Activated T-helper 2 cell treated with anti-CD3 and anti-CD28 coated beads, Interferon-gamma antibody, Interleukin-2, Interleukin-4, amounts not matched to agents 10 μg/mL and 5 μg/mL and 100 μg/mL, durations not matched to agents 14 hours and 24 hours and 36 hours (primary cell): ENCODE measurements at regions not wholly inside any gene's neighbourhood (a gene's known extent, or its start where the extent isn't known, plus 50 kb on each side); places are given as distances from the start of the nearest gene placed in this dataset.
"Not testable (repeated sequence)": the region's sequence is repeated elsewhere in the genome, so short reads cannot be mapped to it uniquely, and the experiment has no call there.

Source experiments
- DNase-seq: peaks from one replicate; pipeline ENCODE4 v3.0.0; 2021; ENCODE audit warnings: low spot score
- H3K27ac Mint-ChIP-seq: one replicate; pipeline ENCODE4 v1.8.0; 2021; ENCODE audit warnings: mixed read lengths
- H3K27me3 Mint-ChIP-seq: one replicate; pipeline ENCODE4 v1.8.0; 2021; ENCODE audit warnings: low read depth, mixed read lengths
- H3K36me3 Mint-ChIP-seq: one replicate; pipeline ENCODE4 v1.8.0; 2021; ENCODE audit warnings: low read depth, mixed read lengths
- H3K4me1 Mint-ChIP-seq: one replicate; pipeline ENCODE4 v1.8.0; 2021; ENCODE audit warnings: low read depth, mixed read lengths
- H3K4me3 Mint-ChIP-seq: one replicate; pipeline ENCODE4 v1.8.0; 2021; ENCODE audit warnings: low read depth, mild to moderate bottlenecking, moderate library complexity, mixed read lengths
- H3K9me3 Mint-ChIP-seq: one replicate; pipeline ENCODE4 v1.8.0; 2021; ENCODE audit warnings: mixed read lengths
- intact Hi-C: fragments of 100-400 bp; cut with micrococcal nuclease; formaldehyde crosslinking; loops from one replicate; pipeline ENCODE4 v1.15.1; 2023

DNA sequence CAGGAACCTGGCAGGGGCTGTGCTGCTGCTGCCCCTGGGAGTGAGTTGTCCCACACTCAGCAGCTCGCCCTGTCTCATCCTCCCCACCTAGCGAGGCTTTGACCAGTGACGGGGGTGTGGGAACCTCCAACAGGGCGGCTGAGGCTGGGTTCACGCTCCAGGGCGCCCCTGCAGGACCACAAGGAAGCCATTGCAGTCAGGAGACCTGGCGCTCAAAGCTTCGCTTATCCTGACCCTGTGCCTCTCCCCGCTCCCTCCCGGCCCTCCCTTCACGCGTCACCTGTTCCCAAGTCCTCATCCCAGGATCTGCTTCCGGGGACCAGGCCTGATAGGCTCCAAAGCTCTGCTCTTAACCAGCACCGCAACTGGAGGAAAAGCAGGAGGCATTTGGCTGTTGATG lies 272.0 kb upstream of the SFSWAP start:
- no peaks in the 10 kb centered on the region for H3K9me3 Mint-ChIP-seq
- H3K4me3 Mint-ChIP-seq, result no peak overlapping the region
- intact Hi-C loops, result no loop called here
- no peak for DNase-seq
- no peaks in the 10 kb centered on the region for H3K27me3 Mint-ChIP-seq
- H3K4me1 Mint-ChIP-seq, result no peaks in the 10 kb centered on the region
- H3K36me3 Mint-ChIP-seq, result no peaks in the 10 kb centered on the region
- H3K27ac Mint-ChIP-seq, result no peak overlapping the region

DNA sequence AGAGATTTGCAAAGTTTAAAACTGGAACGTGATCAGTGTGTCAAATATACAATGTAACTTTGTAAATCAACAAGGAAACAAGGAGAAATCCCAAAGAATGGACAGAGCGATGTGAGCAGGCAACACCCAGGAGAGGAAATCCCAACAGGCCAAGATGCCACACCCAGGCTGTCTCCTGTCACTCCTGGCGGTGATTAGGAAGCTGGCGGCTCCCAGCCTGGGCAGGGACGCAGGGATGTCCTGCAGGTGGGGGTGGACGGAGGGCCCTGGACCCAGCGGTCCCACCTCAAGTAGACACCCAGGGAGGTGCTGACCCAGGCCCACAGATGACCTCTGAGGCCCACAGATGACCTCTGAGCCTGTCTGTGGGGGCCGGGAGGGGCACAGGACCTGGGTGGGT lies 271.1 kb upstream of the SFSWAP start:
- H3K4me3 Mint-ChIP-seq, H3K4me1 Mint-ChIP-seq, H3K27me3 Mint-ChIP-seq, DNase-seq, H3K9me3 Mint-ChIP-seq, H3K36me3 Mint-ChIP-seq, intact Hi-C loops, H3K27ac Mint-ChIP-seq: not testable (repeated sequence)

DNA sequence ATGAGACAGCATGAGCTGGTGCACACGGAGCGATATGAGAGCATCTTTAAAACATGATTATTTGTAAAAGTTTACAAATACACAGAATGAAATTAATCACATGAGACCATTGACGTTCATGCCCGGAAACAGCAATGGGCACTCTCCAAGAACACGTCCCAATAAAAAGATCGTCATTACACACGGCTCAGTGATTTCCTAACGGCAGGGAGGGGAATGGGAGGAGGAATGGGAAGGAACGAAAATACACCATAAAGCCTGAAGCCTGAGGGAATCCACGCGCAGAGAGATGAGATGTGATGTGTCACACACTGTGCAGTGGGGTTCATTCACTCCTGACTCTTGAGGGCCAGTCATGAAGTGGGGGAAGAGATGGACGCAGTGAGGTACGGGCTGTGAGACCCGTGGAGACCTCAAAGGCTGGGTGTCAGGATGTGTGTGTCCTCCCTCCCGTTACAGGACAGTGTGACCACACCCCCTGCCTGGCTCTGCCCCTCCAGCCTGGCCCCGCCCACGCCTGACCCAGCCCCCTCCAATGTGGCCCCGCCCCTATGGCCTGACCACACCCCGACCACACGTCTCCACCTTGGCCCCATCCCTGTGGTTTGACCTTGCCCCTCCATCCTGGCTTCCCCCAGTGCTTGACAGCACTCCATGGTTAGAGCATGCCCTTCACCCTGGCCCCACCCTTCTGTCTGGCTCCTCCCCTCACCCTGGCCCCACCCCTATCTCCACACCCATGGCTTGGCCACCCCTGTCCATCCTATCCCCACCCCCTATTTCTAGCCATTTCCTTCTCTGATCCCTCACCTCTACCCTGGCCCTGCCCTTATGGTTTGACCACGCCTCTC lies 270.5 kb upstream of the SFSWAP start:
- H3K27ac Mint-ChIP-seq, H3K9me3 Mint-ChIP-seq, intact Hi-C loops, H3K4me3 Mint-ChIP-seq, H3K27me3 Mint-ChIP-seq, H3K36me3 Mint-ChIP-seq, H3K4me1 Mint-ChIP-seq, DNase-seq: not testable (repeated sequence)

DNA sequence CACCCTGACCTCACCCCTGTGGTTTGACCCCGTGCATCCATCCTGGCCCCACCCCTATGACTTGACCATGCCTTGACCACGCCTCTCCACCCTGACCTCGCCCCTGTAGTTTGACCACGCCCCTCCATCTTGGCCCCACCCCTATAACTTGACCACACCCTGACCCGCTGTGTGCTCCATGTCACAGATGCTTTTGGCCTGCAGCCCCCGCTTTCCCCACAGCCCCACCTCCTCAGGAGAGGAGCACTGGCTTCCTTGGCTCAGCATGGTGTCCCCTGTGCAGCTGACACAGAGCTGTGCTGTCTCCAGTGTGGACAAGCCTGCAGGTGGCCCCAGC lies 269.9 kb upstream of the SFSWAP start:
- Mint-ChIP-seq H3K4me1 (no peaks in the 10 kb centered on the region), H3K27ac (no peak overlapping the region), H3K4me3 (no peak overlapping the region), H3K27me3 (no peaks in the 10 kb centered on the region), H3K9me3 (no peaks in the 10 kb centered on the region), H3K36me3 (no peaks in the 10 kb centered on the region)
- DNase-seq, result no peak
- intact Hi-C loops, result no loop called here

DNA sequence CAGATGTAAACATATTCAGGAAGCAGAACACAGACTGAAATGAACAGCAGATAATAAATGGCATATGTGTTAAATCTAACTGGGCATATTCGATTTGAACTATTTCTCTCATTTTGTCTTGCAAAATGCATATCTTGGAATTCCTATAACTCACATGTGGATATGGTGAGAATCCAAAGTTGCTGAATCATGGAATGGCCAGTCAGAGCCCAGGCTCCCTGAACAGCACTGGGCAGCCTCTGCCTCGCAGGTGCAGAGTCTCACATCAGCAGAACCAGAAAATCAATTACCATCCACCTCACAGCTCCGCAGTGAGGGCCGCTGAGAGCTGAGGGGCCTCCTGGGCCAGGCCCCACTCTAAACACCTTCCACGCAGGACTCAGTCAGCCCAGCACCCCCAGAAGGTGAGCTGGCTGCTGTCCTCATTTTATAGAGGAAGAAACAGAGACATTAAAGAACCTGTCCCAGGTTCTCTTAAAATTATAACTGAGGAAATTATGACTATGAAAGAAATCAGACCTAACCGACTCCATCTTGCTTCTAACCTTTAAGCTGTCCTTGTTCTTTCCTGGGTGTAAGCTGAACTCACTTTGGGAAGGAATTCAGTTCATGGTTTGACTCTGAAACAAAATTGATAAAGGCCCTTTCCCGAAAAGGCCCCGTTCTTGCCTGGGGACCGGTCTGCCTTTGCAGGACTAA lies 269.1 kb upstream of the SFSWAP start:
- intact Hi-C loops, result no loop called here
- Mint-ChIP-seq H3K4me1 (no peaks in the 10 kb centered on the region), H3K4me3 (no peak overlapping the region), H3K36me3 (no peaks in the 10 kb centered on the region), H3K9me3 (no peaks in the 10 kb centered on the region), H3K27ac (no peak overlapping the region), H3K27me3 (no peaks in the 10 kb centered on the region)
- DNase-seq, result no peak

DNA sequence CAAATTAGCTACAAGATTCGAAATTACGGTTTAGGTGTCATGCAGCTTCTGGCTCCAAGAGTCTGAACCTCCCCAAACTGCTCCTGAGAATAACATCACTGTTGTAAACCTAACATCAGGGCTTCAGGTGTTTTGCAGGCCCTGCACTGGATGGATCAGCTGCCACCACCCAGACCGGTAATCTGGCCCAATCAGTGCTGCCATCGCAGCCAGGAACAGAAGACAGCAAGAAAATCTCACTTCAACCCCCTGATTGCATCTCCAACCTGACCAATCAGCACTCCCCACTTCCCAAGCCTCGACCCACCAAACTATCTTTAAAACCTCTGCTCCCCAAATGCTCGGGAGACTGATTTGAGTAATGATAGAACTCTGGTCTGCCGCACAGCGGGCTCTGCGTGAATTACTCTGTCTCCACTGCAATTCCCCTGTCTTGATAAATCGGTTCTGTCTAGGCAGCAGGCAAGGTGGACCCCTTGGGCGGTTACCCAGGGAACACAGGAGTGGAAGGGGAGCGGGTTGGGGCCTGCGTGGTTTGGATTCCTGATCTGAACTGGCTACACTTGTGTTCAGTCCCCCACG lies 268.5 kb upstream of the SFSWAP start:
- H3K27me3 Mint-ChIP-seq, result no peaks in the 10 kb centered on the region

DNA sequence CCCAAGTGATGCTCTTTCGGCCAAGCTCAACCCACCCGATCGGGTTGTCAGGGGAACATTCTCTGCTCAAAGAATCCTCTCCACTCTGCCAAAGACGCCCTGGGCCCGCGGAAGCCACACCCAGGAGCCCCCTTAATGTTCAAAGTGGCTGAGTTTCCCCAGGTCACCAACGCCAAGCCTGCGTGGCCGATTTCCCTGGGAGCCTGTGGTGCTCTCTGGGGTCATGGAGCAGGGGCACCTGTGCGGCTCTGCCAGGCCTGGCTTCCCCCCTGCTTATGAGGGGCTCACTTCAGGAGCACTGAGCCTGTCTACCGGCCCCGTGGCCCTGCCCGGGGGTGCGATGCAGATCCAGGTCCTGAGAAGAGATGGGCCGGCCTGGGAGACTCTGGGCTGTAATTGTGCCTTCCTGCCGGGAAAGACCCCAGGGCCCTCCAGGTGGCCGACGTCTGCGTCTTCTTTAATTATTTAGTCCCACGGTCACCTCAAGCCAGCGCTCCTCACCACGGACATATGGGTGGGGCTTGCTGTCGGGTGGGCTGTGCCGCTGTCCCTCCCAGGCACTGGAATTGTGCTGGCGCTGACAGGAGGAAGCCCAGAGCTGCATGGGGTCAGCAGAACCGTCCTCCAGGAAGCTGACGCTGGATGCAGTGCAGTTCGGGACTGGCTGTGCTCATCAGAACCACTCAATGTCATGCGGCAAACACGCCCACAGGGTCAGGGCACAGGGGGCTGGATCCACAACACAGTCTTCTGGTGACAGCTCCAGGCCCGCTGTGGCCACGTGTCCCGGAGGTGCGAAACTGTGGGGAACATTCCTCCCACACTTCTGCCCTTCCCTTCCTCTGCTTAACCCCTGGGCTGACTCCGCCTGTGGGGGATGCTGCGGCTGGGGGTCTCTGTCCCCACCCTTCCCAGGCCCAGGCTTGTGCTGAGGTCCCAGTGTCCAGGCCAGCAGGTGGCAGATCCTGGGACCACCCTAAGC lies 267.6 kb upstream of the SFSWAP start:
- Mint-ChIP-seq H3K4me3 (no peak overlapping the region), H3K36me3 (no peaks in the 10 kb centered on the region), H3K27ac (no peak overlapping the region), H3K9me3 (no peaks in the 10 kb centered on the region), H3K27me3 (no peaks in the 10 kb centered on the region), H3K4me1 (no peaks in the 10 kb centered on the region)
- no peak for DNase-seq
- intact Hi-C loops, result no loop called here

More for the DNA sequence above, 268.5 kb upstream of the SFSWAP start:
- Mint-ChIP-seq H3K4me3 (no peak overlapping the region), H3K4me1 (no peaks in the 10 kb centered on the region), H3K9me3 (no peaks in the 10 kb centered on the region), H3K27ac (no peak overlapping the region), H3K36me3 (no peaks in the 10 kb centered on the region)
- intact Hi-C loops, result no loop called here
- no peak for DNase-seq

DNA sequence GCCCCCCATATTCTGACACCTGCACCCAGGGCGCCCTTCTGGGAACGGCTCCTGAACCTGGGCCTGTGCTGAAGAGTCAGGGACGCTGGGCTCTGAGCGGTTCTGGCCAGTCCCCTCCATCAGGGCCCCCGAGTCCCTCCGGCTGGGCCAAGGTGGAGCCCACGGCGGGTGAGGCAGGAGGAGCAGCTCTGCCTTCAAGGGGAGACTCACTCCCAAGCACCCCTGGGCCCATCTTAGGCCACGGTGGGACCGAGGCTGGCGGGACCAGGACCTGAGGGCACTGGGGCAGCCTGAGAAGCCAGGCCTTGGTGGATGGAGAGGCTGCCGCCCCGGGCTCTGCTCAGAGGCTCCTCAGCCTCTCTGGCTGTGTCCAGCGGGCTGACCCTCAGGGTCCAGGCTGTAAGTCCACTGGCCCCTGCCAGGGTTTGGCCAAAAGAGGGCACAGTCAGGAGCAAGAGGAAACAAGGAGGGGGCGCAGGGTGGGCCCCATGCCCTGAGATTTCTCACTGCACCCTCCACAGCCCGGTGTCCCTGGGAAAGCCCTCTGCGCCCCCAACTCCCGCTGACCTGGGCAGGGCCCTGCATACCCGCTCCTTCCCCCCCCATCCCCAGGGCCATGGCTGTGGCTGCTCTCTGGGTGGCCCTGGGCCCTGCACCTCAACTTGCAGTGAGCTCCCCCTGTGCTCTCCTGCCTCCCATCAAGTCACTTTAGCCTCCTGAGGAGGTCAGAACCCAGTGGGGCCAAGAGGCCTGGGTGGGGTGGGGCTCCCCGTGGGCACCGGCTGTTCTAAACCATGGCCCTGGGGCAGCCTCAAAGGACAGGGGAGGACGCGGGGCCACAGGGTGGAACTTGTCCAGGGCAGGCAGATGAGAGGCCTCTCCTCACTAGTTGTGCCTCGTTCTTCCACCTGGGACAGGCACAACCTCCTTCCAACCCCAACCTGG lies 266.4 kb upstream of the SFSWAP start:
- intact Hi-C loops, result no loop called here
- Mint-ChIP-seq H3K27ac (no peak overlapping the region), H3K4me1 (no peaks in the 10 kb centered on the region), H3K36me3 (no peaks in the 10 kb centered on the region), H3K27me3 (no peaks in the 10 kb centered on the region), H3K9me3 (no peaks in the 10 kb centered on the region), H3K4me3 (no peak overlapping the region)
- no peak for DNase-seq

DNA sequence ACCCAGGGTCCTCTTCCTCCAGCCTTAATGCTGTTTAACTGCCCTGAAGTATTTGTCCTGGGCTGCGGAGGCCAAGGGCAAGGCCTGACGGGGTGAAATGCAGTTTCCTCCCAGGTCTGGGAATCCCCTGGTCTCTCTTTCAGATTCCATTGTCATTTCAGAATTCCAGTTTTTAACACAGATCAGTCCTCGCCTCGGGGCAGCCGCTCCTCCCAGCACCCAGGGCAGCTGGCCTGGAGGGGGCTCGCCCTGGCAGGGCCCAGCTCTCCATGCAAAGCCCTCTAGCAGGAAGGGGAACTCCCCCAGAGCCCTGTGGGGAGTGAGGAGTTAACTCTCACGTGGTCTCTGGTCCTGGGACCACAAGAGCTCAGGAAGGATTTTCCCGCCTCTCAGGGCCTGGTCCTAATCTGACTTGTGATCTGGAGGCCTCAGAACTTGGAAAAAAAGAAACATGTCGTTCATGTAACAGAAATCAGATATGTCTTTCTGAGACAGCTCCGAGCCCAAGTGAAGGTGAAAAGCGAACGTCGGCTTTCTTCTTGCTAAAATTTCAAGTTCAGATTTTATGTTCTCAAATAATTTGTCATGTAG lies 265.6 kb upstream of the SFSWAP start:
- Mint-ChIP-seq H3K9me3 (no peaks in the 10 kb centered on the region), H3K36me3 (no peaks in the 10 kb centered on the region), H3K27me3 (no peaks in the 10 kb centered on the region), H3K4me3 (no peak overlapping the region), H3K4me1 (no peaks in the 10 kb centered on the region), H3K27ac (no peak overlapping the region)
- intact Hi-C loops, result no loop called here
- no peak for DNase-seq

DNA sequence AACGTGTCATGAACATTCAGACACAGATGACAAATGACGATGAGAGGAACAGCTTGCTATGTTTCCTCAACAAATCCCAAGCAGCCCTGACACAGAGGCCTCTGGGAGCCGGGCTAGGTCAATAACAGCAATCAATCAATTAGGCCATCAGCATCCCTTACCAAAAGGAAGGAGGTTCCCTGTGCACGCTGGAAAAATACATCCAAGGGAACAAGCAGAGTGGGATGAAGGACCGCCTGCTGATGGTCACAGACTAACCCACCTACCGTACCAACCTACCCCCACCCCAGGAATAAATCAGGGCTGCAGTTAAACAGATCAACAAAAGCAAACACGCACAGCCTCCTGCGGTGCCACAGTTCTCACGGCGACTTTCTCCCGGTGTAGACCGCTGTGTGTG lies 265.1 kb upstream of the SFSWAP start:
- no peak for DNase-seq
- H3K4me3 Mint-ChIP-seq, result no peak overlapping the region
- H3K27ac Mint-ChIP-seq, result no peak overlapping the region
- no peaks in the 10 kb centered on the region for H3K4me1 Mint-ChIP-seq
- no peaks in the 10 kb centered on the region for H3K27me3 Mint-ChIP-seq
- H3K36me3 Mint-ChIP-seq, result no peaks in the 10 kb centered on the region
- no peaks in the 10 kb centered on the region for H3K9me3 Mint-ChIP-seq
- intact Hi-C loops, result no loop called here

DNA sequence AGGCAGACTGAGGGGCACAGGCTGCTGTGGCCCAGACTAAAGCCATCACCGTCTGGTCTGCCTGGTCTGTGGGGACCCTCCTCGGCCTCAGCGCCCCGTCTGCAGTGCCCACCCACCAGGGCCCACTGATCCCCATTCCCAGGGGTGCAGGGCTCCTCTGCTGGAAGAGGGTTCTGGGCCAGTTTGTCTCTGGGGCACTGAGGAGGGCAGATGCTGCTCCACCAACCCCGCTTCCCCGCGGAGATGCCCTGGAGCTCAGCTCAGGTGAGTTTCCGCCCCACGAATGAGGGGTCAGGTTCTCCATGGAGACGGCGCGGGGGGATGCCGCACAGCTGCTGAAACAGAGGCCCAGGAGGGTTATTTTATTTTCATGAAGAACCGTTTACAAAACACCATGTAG lies 263.3 kb upstream of the SFSWAP start:
- H3K9me3 Mint-ChIP-seq, H3K27me3 Mint-ChIP-seq, H3K27ac Mint-ChIP-seq, H3K36me3 Mint-ChIP-seq, H3K4me3 Mint-ChIP-seq, intact Hi-C loops, H3K4me1 Mint-ChIP-seq, DNase-seq: not testable (repeated sequence)
